IMR-90 (cell line): ENCODE measurements at regions not wholly inside any gene's neighbourhood (a gene's known extent, or its start where the extent isn't known, plus 50 kb on each side); places are given as distances from the start of the nearest gene placed in this dataset.

Source experiments
- BHLHE40 ChIP-seq: fragments of 150-350 bp; IDR thresholded peaks from 2 replicates; pipeline ENCODE4 v1.6.1; 2016; ENCODE audit warnings: mild to moderate bottlenecking, low read depth, low read length
- CTCF ChIP-seq: conservative IDR thresholded peaks from 2 replicates; pipeline ENCODE4 v1.5.1; 2012; ENCODE audit warnings: mild to moderate bottlenecking, low read depth, low read length, improper control_type of control experiment
- POLR2A ChIP-seq: IDR thresholded peaks from 2 replicates; pipeline ENCODE4 v1.6.1; 2012; ENCODE audit warnings: mild to moderate bottlenecking, low read depth, low read length
- RCOR1 ChIP-seq: IDR thresholded peaks from 2 replicates; pipeline ENCODE4 v1.6.1; 2012; ENCODE audit warnings: mild to moderate bottlenecking, low read length, improper control_type of control experiment; ENCODE audit not compliant: insufficient replicate concordance
- RFX5 ChIP-seq: IDR thresholded peaks from 2 replicates; pipeline ENCODE4 v1.8.0; 2012; ENCODE audit warnings: low read depth, mild to moderate bottlenecking, low read length, moderate library complexity
- USF2 ChIP-seq: fragments of 150-350 bp; IDR thresholded peaks from 2 replicates; pipeline ENCODE4 v1.6.1; 2017; ENCODE audit warnings: mild to moderate bottlenecking, antibody characterized with exemption, low read length, low read depth

DNA sequence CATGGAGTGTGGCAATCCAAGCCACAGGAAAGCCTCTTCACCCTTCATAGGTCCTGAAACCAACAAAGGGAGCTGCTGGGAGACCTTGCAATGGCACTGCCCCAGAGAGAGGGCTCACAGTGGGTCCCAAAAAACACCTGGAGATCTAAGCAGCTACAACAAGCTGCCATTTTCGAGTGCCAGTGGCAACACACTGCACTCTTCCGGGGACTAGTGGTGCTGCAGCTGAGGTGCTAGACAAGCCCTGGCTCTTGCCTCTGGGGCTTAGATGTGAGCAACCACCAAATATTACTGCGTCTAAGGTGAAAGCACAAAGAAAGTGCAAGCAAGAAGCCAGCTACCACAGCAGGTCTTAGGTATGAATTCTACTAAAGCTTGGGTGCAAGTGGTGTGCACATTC lies 192.9 kb downstream of the NOL4 start:
- no peak for TF ChIP-seq USF2
- TF ChIP-seq CTCF, result no peak
- no peak for TF ChIP-seq POLR2A
- TF ChIP-seq RCOR1, result no peak
- no peak for TF ChIP-seq RFX5
- TF ChIP-seq BHLHE40, result no peak
